ENCODE measurements at regions not wholly inside any gene's neighbourhood (a gene's known extent, or its start where the extent isn't known, plus 50 kb on each side); places are given as distances from the start of the nearest gene placed in this dataset.

DNA sequence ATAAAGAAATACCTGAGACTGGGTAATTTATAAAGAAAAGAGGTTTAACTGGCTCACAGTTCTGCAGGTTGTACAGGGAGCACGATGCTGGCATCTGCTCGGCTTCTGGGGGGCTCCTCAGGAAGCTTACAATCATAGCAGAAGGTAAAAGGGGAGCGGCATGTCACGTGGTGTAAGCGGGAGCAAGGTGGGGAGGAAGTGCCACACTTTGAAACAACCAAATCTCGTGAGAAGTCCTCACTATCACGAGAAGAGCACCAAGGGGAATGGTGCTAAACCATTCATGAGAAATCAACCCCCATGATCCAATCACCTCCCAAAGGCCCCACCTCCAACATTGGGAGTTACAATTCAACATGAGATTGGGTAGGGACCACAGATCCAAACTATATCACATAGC, 67.7 kb downstream of the AKR1B1 start:
- no peaks in the 10 kb centered on the region for H3K9me3 Mint-ChIP-seq (ENCODE audit: low read depth)
- ATAC-seq: no peak
- CTCF ChIA-PET: no interaction called here
- DNase-seq: no peak
- H3K4me3 Mint-ChIP-seq: no peak overlapping the region
- H3K36me3 Mint-ChIP-seq: no peaks in the 10 kb centered on the region
- H3K27ac Mint-ChIP-seq: no peak overlapping the region
- H3K27me3 Mint-ChIP-seq: peaks cover 8% of the 10 kb centered on the region
- no peaks in the 10 kb centered on the region for H3K4me1 Mint-ChIP-seq

DNA sequence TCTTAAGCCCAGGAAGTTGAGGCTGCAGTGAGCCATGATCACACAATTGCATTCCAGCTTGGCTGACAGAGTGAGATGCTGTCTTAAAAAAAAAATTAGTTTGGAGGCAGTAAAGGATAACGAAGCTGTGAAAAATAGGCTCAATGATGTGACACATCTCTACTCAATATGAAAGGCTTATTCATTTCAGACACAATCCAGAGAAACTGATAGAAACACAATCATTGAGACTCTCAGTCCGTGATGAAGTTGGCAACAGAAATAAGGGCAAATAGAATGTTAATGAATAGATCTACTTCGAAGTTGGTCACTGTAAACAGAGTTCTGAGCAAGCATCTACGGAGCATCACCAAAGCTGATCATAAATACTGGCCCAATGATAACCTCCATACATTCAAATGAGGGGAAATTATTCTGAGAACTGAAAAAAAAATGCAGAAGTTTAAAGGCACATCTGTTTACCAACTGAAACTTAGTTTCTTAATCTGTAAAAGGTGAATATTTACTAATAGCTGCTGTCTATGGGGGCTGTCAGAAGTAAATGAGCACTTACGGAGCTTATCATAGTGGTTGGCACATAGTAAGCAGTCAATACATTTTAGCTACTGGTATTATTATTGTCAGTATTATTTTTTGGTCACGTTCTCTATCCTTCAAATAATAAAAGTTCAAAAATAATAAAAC, 70.4 kb downstream of the AKR1B1 start:
- Mint-ChIP-seq H3K27ac (no peak overlapping the region), H3K36me3 (no peaks in the 10 kb centered on the region), H3K27me3 (peaks cover 8% of the 10 kb centered on the region), H3K9me3 (ENCODE audit: low read depth) (no peaks in the 10 kb centered on the region), H3K4me3 (no peak overlapping the region), H3K4me1 (no peaks in the 10 kb centered on the region)
- ATAC-seq (no peak), DNase-seq (no peak)
- CTCF ChIA-PET: interaction anchor here (1.0 kb wide), 1 partner anchor 17 kb away, joined by 3 read pairs; no protein-coding TSS in a partner anchor

DNA sequence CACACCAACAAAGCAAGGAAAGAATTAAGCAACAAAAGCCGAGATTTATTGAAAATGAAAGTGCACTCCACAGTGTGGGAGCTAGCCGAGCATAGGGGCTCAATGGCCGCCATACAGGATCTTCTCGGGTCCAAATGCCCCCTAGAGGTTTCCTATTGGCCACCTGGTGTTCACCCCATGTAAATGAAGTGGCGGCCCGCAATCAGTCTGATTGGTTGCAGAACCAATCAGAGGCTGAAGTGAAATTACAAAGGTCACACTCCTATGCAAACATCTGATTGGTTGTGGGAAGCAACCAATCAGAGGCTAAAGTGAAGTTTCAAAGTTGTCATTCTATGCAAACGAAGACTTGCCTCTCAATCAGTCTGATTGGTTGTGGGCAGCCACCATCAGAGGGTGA, 61.8 kb upstream of the SLC35B4 start:
- no peak overlapping the region for H3K4me3 Mint-ChIP-seq
- ATAC-seq: no peak
- CTCF ChIA-PET: no interaction called here

DNA sequence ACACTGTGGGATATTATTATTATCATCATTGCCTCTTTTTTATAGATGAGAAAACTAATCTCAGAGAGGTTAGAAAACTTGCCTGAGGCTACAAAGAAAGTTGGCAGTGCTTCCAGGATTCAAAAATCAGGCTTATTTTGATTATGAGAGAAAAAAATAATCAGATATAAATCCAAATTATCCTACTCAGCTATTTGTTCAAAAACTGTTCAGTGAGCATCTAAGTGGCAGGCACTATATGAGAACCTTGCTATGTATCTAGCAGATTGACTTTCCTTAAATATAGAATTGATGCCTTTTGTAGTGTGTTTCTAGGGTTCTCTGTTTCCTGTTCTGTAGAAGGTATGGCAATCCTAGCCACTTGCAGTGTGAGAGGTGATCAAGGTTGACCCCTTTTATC, 60.0 kb upstream of the SLC35B4 start:
- H3K27ac Mint-ChIP-seq: no peak overlapping the region
- no peaks in the 10 kb centered on the region for H3K36me3 Mint-ChIP-seq
- ATAC-seq (no peak), DNase-seq (no peak)
- no peak overlapping the region for H3K4me3 Mint-ChIP-seq
- H3K4me1 Mint-ChIP-seq: no peaks in the 10 kb centered on the region
- peaks cover 18% of the 10 kb centered on the region for H3K27me3 Mint-ChIP-seq
- CTCF ChIA-PET: no interaction called here
- no peaks in the 10 kb centered on the region for H3K9me3 Mint-ChIP-seq (ENCODE audit: low read depth)

More for the DNA sequence above, 61.8 kb upstream of the SLC35B4 start:
- peaks cover 16% of the 10 kb centered on the region for H3K27me3 Mint-ChIP-seq
- H3K9me3 Mint-ChIP-seq (ENCODE audit: low read depth): no peaks in the 10 kb centered on the region
- H3K27ac Mint-ChIP-seq: no peak overlapping the region
- no peaks in the 10 kb centered on the region for H3K4me1 Mint-ChIP-seq
- no peak for DNase-seq
- no peaks in the 10 kb centered on the region for H3K36me3 Mint-ChIP-seq

DNA sequence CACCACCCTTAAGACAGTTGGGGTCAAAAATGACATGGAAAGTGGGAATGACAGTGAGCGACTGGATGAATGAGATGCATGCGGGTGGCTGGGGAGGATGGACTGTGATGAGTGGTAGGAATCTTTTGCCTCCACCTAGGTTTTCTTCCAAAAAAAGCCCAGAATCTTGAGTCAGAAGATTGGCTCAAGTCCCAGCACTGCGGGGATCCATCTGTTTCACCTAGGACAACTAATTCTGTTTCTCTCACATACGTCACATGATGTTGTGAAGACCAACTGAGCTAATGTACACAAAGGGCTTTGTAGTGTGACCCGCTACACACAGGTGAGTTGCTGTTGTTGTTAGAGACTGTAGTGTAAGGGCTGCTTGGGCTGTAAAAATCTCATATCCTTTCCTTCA, 58.5 kb upstream of the SLC35B4 start:
- H3K36me3 Mint-ChIP-seq: no peaks in the 10 kb centered on the region

DNA sequence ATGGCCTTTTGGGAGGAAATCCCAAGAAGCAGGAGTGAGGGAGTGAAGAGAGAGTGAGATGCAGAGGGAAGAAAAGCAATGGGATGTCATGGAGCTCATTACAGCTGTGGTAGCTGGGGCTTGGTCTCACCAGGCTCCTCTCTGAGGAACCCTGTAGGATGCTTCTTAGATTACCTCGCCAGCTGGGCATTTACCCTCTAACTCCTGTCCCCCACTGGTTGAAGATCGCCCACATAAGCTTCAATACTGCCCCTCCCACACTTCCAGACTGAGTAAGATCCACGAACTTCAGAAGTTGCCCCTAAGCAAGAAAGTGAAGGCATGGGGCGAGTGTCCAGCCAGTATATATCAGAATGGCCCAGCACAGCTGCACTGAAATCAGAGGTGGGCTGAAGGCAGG, 58.1 kb upstream of the SLC35B4 start:
- DNase-seq: no peak
- ATAC-seq: no peak
- Mint-ChIP-seq H3K4me1 (no peaks in the 10 kb centered on the region), H3K27me3 (peaks cover 19% of the 10 kb centered on the region), H3K4me3 (no peak overlapping the region), H3K9me3 (ENCODE audit: low read depth) (no peaks in the 10 kb centered on the region), H3K27ac (no peak overlapping the region), H3K36me3 (no peaks in the 10 kb centered on the region)
- CTCF ChIA-PET: no interaction called here

More for the DNA sequence above, 58.5 kb upstream of the SLC35B4 start:
- Mint-ChIP-seq H3K4me3 (no peak overlapping the region), H3K4me1 (no peaks in the 10 kb centered on the region), H3K9me3 (ENCODE audit: low read depth) (no peaks in the 10 kb centered on the region), H3K27me3 (peaks cover 18% of the 10 kb centered on the region), H3K27ac (no peak overlapping the region)
- ATAC-seq (no peak), DNase-seq (no peak)
- CTCF ChIA-PET: no interaction called here

DNA sequence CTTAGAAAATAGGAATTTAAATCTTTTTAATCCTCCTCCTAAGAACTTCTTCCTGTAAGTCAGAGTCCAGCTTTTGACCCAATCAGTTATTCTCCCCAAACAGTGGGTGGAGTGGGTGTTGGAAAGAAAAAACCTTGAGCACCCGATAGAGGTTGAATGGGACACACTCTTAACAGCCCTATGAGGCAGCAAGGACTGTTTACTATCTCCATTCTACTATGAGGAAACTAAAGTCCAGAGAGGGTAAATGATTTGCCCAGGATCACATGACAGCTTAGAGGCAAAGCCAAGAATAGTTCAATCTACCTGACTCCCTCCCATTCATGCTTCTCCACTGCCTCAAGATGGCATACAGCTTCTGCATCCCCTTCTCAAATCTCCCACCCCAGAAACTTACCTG, 57.6 kb upstream of the SLC35B4 start:
- H3K9me3 Mint-ChIP-seq (ENCODE audit: low read depth): no peaks in the 10 kb centered on the region
- H3K4me1 Mint-ChIP-seq: no peaks in the 10 kb centered on the region
- CTCF ChIA-PET: no interaction called here
- no peak for ATAC-seq
- H3K27me3 Mint-ChIP-seq: peaks cover 17% of the 10 kb centered on the region
- no peak overlapping the region for H3K4me3 Mint-ChIP-seq
- DNase-seq: no peak
- H3K27ac Mint-ChIP-seq: no peak overlapping the region
- H3K36me3 Mint-ChIP-seq: no peaks in the 10 kb centered on the region

DNA sequence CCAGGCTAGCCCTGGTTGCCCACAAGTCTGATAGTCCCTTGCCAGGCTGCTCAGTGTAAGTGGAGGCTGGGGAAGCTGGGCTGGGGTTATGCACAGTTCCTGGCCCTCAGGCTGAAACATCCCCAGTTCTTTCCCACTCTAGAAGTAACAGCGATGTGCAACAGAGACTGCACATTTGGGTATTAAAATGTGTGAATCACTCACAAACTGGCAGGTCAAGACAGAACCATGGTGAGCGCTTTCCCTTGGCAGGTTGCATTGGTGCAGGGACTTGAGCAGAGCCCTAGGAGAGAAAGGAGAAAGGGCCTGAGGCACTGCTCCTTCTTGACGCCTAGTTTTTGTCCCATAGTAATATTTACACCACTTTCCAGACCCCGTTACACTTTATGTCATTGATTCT, 56.1 kb upstream of the SLC35B4 start:
- Mint-ChIP-seq H3K4me3 (no peak overlapping the region), H3K27ac (no peak overlapping the region), H3K27me3 (peaks cover 30% of the 10 kb centered on the region), H3K9me3 (ENCODE audit: low read depth) (no peaks in the 10 kb centered on the region), H3K36me3 (no peaks in the 10 kb centered on the region), H3K4me1 (no peaks in the 10 kb centered on the region)
- CTCF ChIA-PET: no interaction called here
- ATAC-seq (no peak), DNase-seq (no peak)

DNA sequence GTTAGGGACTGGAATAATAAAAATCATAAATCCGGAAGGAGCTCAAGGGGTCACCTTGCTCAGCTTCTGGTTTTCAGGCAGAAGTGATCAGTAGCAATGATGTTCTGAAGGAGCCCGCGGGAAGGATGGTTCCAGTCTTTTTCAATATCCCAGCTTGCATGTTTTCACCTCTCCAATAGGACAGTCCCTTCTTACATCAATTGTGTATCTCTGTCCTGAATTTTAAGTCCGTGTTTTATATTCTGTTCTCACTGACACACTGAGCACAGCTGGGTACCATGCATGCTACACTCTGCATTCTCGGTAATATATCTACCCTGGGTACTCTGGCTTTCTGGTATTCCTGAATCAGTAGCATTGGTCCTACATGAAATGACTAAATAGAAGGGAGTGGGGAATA, 55.2 kb upstream of the SLC35B4 start:
- Mint-ChIP-seq H3K36me3 (no peaks in the 10 kb centered on the region), H3K27ac (no peak overlapping the region), H3K9me3 (ENCODE audit: low read depth) (no peaks in the 10 kb centered on the region), H3K27me3 (peaks cover 27% of the 10 kb centered on the region), H3K4me3 (no peak overlapping the region), H3K4me1 (no peaks in the 10 kb centered on the region)
- ATAC-seq (no peak), DNase-seq (no peak)
- CTCF ChIA-PET: interaction anchor here (1.2 kb wide), 1 partner anchor 16 kb away, joined by 3 read pairs; no protein-coding TSS in a partner anchor

DNA sequence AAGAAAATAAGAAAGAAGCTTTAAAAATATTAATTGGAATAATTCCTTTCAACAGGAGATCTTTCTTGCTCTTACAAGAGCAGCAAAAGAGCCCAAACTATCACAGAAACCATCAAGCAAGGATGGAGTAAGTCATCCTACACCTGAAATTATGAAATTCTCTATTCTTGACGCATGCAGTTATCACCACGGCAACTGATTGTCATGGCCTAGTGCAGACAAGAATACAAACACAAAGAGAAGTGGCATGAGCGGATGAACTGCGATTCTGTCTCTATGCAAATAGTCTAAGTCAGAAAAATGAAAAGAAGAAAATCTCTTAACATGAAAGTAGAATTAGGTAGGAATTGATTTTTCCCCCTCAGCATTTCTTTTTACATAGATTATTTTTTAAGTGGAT, 54.8 kb upstream of the SLC35B4 start:
- DNase-seq (no peak), ATAC-seq (no peak)
- Mint-ChIP-seq H3K9me3 (ENCODE audit: low read depth) (no peaks in the 10 kb centered on the region), H3K27ac (no peak overlapping the region), H3K27me3 (peaks cover 24% of the 10 kb centered on the region), H3K4me3 (no peak overlapping the region), H3K36me3 (no peaks in the 10 kb centered on the region), H3K4me1 (no peaks in the 10 kb centered on the region)
- CTCF ChIA-PET: interaction anchor here (1.2 kb wide), 1 partner anchor 16 kb away, joined by 3 read pairs; no protein-coding TSS in a partner anchor

DNA sequence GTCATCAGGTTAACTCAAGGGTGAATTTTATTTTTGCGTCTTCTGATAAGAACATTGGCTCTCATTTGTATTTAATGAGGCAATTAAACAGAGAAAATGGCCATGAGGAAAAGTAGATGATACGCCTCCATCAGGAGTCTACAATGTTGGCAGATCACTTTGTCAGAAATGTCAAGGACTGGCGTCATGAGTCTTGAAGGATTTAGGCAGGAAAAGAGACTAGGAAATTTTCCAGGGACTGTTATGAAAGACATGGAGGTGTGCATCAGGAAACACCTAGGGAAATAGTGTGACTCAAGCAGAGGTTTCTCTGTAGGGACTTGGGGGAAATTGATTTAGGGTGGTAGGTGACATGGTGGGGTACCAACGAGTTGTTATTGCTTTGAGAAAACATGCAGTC, 53.4 kb upstream of the SLC35B4 start:
- H3K27ac Mint-ChIP-seq: no peak overlapping the region
- no peaks in the 10 kb centered on the region for H3K4me1 Mint-ChIP-seq
- DNase-seq: no peak
- no peak for ATAC-seq
- no peaks in the 10 kb centered on the region for H3K36me3 Mint-ChIP-seq
- CTCF ChIA-PET: no interaction called here
- H3K27me3 Mint-ChIP-seq: peaks cover 32% of the 10 kb centered on the region
- no peak overlapping the region for H3K4me3 Mint-ChIP-seq
- no peaks in the 10 kb centered on the region for H3K9me3 Mint-ChIP-seq (ENCODE audit: low read depth)

DNA sequence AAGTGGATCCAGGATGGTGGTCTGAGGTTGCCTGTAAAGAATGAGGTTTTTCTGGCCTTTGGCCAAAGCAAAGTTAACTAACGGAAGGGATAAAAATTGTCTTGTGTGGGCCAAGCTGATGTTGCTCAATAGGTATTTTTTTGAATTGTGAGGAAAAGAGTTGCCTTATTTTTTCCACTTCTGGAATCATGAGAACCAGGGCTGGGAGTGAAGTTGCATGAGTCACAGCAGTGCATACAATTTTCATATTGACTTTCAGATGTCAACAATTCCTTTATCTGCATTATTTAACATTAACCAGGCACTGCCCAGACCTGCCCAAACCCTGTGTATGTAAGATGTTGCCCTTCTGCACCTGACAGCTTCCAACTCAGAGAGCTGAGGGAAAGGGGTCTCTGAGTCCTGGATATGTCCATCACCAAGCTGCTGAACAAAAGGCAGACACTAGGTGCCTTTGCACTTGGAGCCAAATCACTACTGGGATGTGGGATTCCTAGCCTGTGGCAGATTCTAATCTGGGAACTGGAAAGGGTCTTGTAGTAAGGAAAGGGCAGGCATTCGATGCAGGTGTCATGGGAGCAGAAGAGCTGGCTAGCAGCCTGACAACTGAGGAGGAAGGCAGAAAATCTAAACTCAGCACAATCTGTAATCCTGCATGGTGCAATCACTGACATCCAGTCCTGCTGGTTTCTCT, 52.3 kb upstream of the SLC35B4 start:
- H3K9me3 Mint-ChIP-seq (ENCODE audit: low read depth): no peaks in the 10 kb centered on the region
- no peaks in the 10 kb centered on the region for H3K36me3 Mint-ChIP-seq
- no peak overlapping the region for H3K27ac Mint-ChIP-seq
- no peak for DNase-seq
- no peak for ATAC-seq
- H3K4me3 Mint-ChIP-seq: no peak overlapping the region
- H3K27me3 Mint-ChIP-seq: peaks cover 32% of the 10 kb centered on the region
- no peaks in the 10 kb centered on the region for H3K4me1 Mint-ChIP-seq
- CTCF ChIA-PET: no interaction called here

DNA sequence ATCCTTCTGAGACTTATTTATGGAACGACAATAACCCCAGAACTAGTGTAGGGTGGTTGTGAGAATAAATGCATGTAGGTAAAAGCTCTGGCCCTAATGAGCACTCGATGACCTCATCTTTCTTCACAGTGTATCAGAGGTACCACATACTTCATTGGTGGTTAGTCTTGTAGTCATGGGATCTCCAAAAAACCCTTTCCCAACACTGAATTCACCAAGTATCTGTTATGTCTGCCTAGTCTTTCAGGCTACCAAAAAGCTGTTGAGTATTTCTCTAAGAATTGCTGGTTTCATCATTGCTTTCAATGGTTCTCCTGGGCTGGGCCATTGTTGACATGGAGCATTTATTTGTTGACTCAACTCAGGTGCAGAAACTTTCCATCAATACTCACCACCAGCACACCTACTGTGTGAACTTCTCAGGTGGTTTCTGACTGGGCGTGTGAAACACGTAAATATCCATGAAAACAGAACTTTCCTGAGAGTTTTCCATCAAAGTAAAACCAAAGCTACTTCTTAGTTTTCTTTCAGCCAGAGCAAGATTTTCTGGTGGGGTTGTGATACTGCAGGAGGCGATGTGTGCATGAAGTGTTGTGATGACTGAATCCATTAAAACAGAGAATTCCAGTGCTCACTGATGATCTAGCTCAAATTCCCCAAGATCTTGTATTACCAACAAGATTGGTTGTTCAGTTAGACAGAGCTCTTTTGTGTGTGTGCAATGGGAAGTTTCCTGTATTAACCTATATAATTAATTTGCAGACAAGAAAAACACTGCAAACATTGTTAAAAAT, 51.4 kb upstream of the SLC35B4 start:
- peaks cover 30% of the 10 kb centered on the region for H3K27me3 Mint-ChIP-seq
- H3K36me3 Mint-ChIP-seq: no peaks in the 10 kb centered on the region
- CTCF ChIA-PET: interaction anchor here (0.7 kb wide), 1 partner anchor 10 kb away, joined by 3 read pairs; no protein-coding TSS in a partner anchor

More for the DNA sequence above, 51.4 kb upstream of the SLC35B4 start:
- Mint-ChIP-seq H3K4me1 (no peaks in the 10 kb centered on the region), H3K4me3 (no peak overlapping the region), H3K27ac (no peak overlapping the region), H3K9me3 (ENCODE audit: low read depth) (no peaks in the 10 kb centered on the region)
- DNase-seq (no peak), ATAC-seq (no peak)
